Inflammatory macrophage treated with lipopolysaccharide for 1 hour (primary cell): ENCODE measurements at regions not wholly inside any gene's neighbourhood (a gene's known extent, or its start where the extent isn't known, plus 50 kb on each side); places are given as distances from the start of the nearest gene placed in this dataset.
"Not testable (repeated sequence)": the region's sequence is repeated elsewhere in the genome, so short reads cannot be mapped to it uniquely, and the experiment has no call there.

ENCODE experiments used
- DNase-seq, 2 donors: peaks; one replicate each; pipeline ENCODE4 v3.0.0-alpha.2; 2020 to 2022

- no peak for DNase-seq
These were observed 90.6 kb upstream of the SKAP2 start for GRCh38 chr7:26954951-26955350.

GRCh38 chr7:26951407-26951950 lies 87.1 kb upstream of the SKAP2 start:
- DNase-seq = no peak

GRCh38 chr7:26950889-26951288 lies 86.5 kb upstream of the SKAP2 start:
- DNase-seq = no peak

GRCh38 chr7:26949319-26949718 lies 84.9 kb upstream of the SKAP2 start:
- DNase-seq = no peak

- DNase-seq = no peak
These were observed 84.3 kb upstream of the SKAP2 start for GRCh38 chr7:26948617-26949118.

- DNase-seq = no peak
These were observed 80.3 kb upstream of the SKAP2 start for GRCh38 chr7:26944501-26945358.

- DNase-seq = no peak
These were observed 73.7 kb upstream of the SKAP2 start for GRCh38 chr7:26937939-26938623.

- DNase-seq = no peak
These were observed 72.9 kb upstream of the SKAP2 start for GRCh38 chr7:26937306-26937705.

- DNase-seq = not testable (repeated sequence)
These were observed 68.2 kb upstream of the SKAP2 start for GRCh38 chr7:26932616-26933015.

- DNase-seq = no peak
These were observed 66.5 kb upstream of the SKAP2 start for GRCh38 chr7:26930845-26931244.

- DNase-seq = no peak
These were observed 65.8 kb upstream of the SKAP2 start for GRCh38 chr7:26930201-26930600.

GRCh38 chr7:26928703-26929347 lies 64.4 kb upstream of the SKAP2 start:
- DNase-seq = no peak

- no peak for DNase-seq
These were observed 61.4 kb upstream of the SKAP2 start for GRCh38 chr7:26925768-26926167.

- no peak for DNase-seq
These were observed 59.9 kb upstream of the SKAP2 start for GRCh38 chr7:26924149-26924767.

GRCh38 chr7:26919906-26920493 lies 55.6 kb upstream of the SKAP2 start:
- DNase-seq = no peak

GRCh38 chr7:26918241-26918640 lies 53.9 kb upstream of the SKAP2 start:
- DNase-seq = no peak

- no peak for DNase-seq
These were observed 52.5 kb upstream of the SKAP2 start for GRCh38 chr7:26916779-26917320.

- DNase-seq = no peak
These were observed 51.9 kb upstream of the SKAP2 start for GRCh38 chr7:26916336-26916735.
